Naive thymus-derived CD4-positive, alpha-beta T cell (primary cell): ENCODE measurements at regions not wholly inside any gene's neighbourhood (a gene's known extent, or its start where the extent isn't known, plus 50 kb on each side); places are given as distances from the start of the nearest gene placed in this dataset.

Source experiments
- ATAC-seq: fragments of 150-1000 bp; cut with Tn5 transposase; 2 replicates; pipeline ENCODE4 v1.10.0; 2021; ENCODE audit warnings: mild to moderate bottlenecking, moderate library complexity
- CTCF ChIA-PET: fragments of 350-600 bp; sonication (Branson Sonifier 250); formaldehyde crosslinking; loops from one replicate; lab custom pipeline; 2021; ENCODE audit warnings: antibody characterized with exemption; lab: Charles Lee
- POLR2A ChIA-PET: fragments of 350-600 bp; sonication (Branson Sonifier 250); formaldehyde crosslinking; loops from one replicate; lab custom pipeline; 2021; ENCODE audit warnings: antibody characterized with exemption, inconsistent platforms; lab: Charles Lee
- DNase-seq, 9 donors: peaks; one replicate each; pipeline versions ENCODE4 v3.0.0 to v3.0.0-alpha.2; 2020 to 2022; ENCODE audit warnings: mixed read lengths in 1 of 9
- H3K27ac ChIP-seq: one replicate; pipeline ENCODE4 v1.7.0; 2013; ENCODE audit warnings: mild to moderate bottlenecking, low read depth, low read length, moderate library complexity
- H3K27me3 ChIP-seq, 2 donors: one replicate each; pipeline ENCODE4 v1.7.0; 2013; ENCODE audit warnings: low read length in 2 of 2, mild to moderate bottlenecking in 2 of 2, moderate library complexity in 2 of 2; ENCODE audit not compliant: control insufficient read depth in 2 of 2, insufficient read depth in 2 of 2
- H3K36me3 ChIP-seq, 3 experiments: 1 replicate in 2 of 3; 2 replicates in 1 of 3; pipeline ENCODE4 v1.7.0; 2013; ENCODE audit warnings: low read length in 3 of 3, mild to moderate bottlenecking in 3 of 3, moderate library complexity in 1 of 3; ENCODE audit not compliant: insufficient read depth in 3 of 3, control insufficient read depth in 2 of 3
- H3K4me1 ChIP-seq, 2 donors: one replicate each; pipeline ENCODE4 v1.7.0; 2013; ENCODE audit warnings: low read length in 2 of 2, mild to moderate bottlenecking in 2 of 2, moderate library complexity in 1 of 2; ENCODE audit not compliant: control insufficient read depth in 2 of 2, insufficient read depth in 2 of 2
- H3K4me3 ChIP-seq: 2 replicates; pipeline ENCODE4 v1.7.0; 2013; ENCODE audit warnings: mild to moderate bottlenecking, low read length
- H3K9me3 ChIP-seq, 3 experiments: 1 replicate in 2 of 3; 2 replicates in 1 of 3; pipeline ENCODE4 v1.7.0; 2013; ENCODE audit warnings: low read length in 3 of 3; ENCODE audit not compliant: control insufficient read depth in 2 of 3
- H3K27ac Mint-ChIP-seq, 9 donors: one replicate each; pipeline ENCODE4 v1.8.0; 2020 to 2022; ENCODE audit warnings: mixed read lengths in 9 of 9, mild to moderate bottlenecking in 8 of 9, moderate library complexity in 5 of 9, inconsistent platforms in 2 of 9
- H3K27me3 Mint-ChIP-seq, 5 donors: one replicate each; pipeline ENCODE4 v1.8.0; 2021 to 2022; ENCODE audit warnings: mixed read lengths in 5 of 5, mild to moderate bottlenecking in 1 of 5
- H3K36me3 Mint-ChIP-seq, 5 donors: one replicate each; pipeline ENCODE4 v1.8.0; 2020 to 2022; ENCODE audit warnings: mixed read lengths in 5 of 5, mild to moderate bottlenecking in 3 of 5, inconsistent platforms in 1 of 5
- H3K4me1 Mint-ChIP-seq, 7 donors: one replicate each; pipeline ENCODE4 v1.8.0; 2020 to 2022; ENCODE audit warnings: mixed read lengths in 7 of 7, mild to moderate bottlenecking in 3 of 7, inconsistent platforms in 1 of 7
- H3K4me3 Mint-ChIP-seq, 10 donors: one replicate each; pipeline ENCODE4 v1.8.0; 2020 to 2022; ENCODE audit warnings: mild to moderate bottlenecking in 10 of 10, mixed read lengths in 10 of 10, moderate library complexity in 6 of 10, inconsistent platforms in 2 of 10
- H3K9me3 Mint-ChIP-seq, 11 donors: one replicate each; pipeline ENCODE4 v1.8.0; 2020 to 2022; ENCODE audit warnings: mixed read lengths in 11 of 11, mild to moderate bottlenecking in 4 of 11, inconsistent platforms in 1 of 11, moderate library complexity in 1 of 11
- intact Hi-C, 2 donors: fragments of 100-400 bp; cut with micrococcal nuclease; formaldehyde crosslinking; loops; one replicate each; pipeline ENCODE4 v1.15.1; 2023

- Histone ChIP-seq H3K4me1 (no peaks in the 10 kb centered on the region), H3K27me3 (no peaks in the 10 kb centered on the region), H3K9me3 (no peaks in the 10 kb centered on the region), H3K36me3 (no peaks in the 10 kb centered on the region), H3K4me3 (no peak overlapping the region), H3K27ac (no peak overlapping the region)
- Mint-ChIP-seq H3K36me3 (peaks cover 0 to 6% (median 0%) of the 10 kb centered on the region in 5 donors), H3K27ac (no peak overlapping the region), H3K9me3 (peaks cover 3 to 36% (median 21%) of the 10 kb centered on the region in 11 donors), H3K4me1 (no peaks in the 10 kb centered on the region), H3K27me3 (no peaks in the 10 kb centered on the region), H3K4me3 (no peak overlapping the region)
- ATAC-seq (no peak), DNase-seq (no peak)
- ChIA-PET CTCF (no interaction called here), POLR2A (no interaction called here)
- intact Hi-C loops = no loop called here
Measured at GRCh38 chr4:135073389-135073788, 871.8 kb upstream of the PABPC4L start.

GRCh38 chr4:135072553-135072952 is 871.0 kb upstream of the PABPC4L start:
- no peaks in the 10 kb centered on the region for H3K4me1 ChIP-seq
- no peaks in the 10 kb centered on the region for H3K9me3 ChIP-seq
- POLR2A ChIA-PET = no interaction called here
- Mint-ChIP-seq H3K9me3 (peaks cover 3 to 28% (median 12%) of the 10 kb centered on the region in 11 donors), H3K4me1 (no peaks in the 10 kb centered on the region), H3K36me3 (peaks cover 0 to 2% (median 0%) of the 10 kb centered on the region in 5 donors), H3K4me3 (no peak overlapping the region), H3K27ac (no peak overlapping the region), H3K27me3 (no peaks in the 10 kb centered on the region)
- CTCF ChIA-PET = no interaction called here
- H3K36me3 ChIP-seq = no peaks in the 10 kb centered on the region
- no peak overlapping the region for H3K27ac ChIP-seq
- ATAC-seq (no peak), DNase-seq (no peak)
- intact Hi-C loops = no loop called here
- H3K27me3 ChIP-seq = no peaks in the 10 kb centered on the region
- H3K4me3 ChIP-seq = no peak overlapping the region

- H3K27ac Mint-ChIP-seq = no peak overlapping the region
- H3K9me3 ChIP-seq = no peaks in the 10 kb centered on the region
- intact Hi-C loops = no loop called here
- POLR2A ChIA-PET = no interaction called here
- CTCF ChIA-PET = no interaction called here
- no peaks in the 10 kb centered on the region for H3K36me3 ChIP-seq
- H3K27ac ChIP-seq = no peak overlapping the region
- DNase-seq = no peak
- H3K27me3 ChIP-seq = no peaks in the 10 kb centered on the region
- no peak for ATAC-seq
- H3K4me1 Mint-ChIP-seq = no peaks in the 10 kb centered on the region
- no peak overlapping the region for H3K4me3 ChIP-seq
- H3K36me3 Mint-ChIP-seq = no peaks in the 10 kb centered on the region
- H3K4me1 ChIP-seq = no peaks in the 10 kb centered on the region
- H3K4me3 Mint-ChIP-seq = no peak overlapping the region
- H3K9me3 Mint-ChIP-seq = peaks cover 0 to 26% (median 4%) of the 10 kb centered on the region in 11 donors
- H3K27me3 Mint-ChIP-seq = no peaks in the 10 kb centered on the region
Measured at GRCh38 chr4:135065366-135065765, 863.8 kb upstream of the PABPC4L start.

GRCh38 chr4:135050086-135050717 is 848.6 kb upstream of the PABPC4L start:
- no peaks in the 10 kb centered on the region for H3K4me1 ChIP-seq
- Mint-ChIP-seq H3K9me3 (peaks cover 0 to 4% (median 0%) of the 10 kb centered on the region in 11 donors), H3K4me3 (no peak overlapping the region), H3K27me3 (no peaks in the 10 kb centered on the region), H3K36me3 (no peaks in the 10 kb centered on the region), H3K27ac (no peak overlapping the region), H3K4me1 (no peaks in the 10 kb centered on the region)
- H3K27ac ChIP-seq = no peak overlapping the region
- intact Hi-C loops = no loop called here
- no peaks in the 10 kb centered on the region for H3K27me3 ChIP-seq
- H3K36me3 ChIP-seq = no peaks in the 10 kb centered on the region
- H3K9me3 ChIP-seq = peaks cover 0 to 5% (median 0%) of the 10 kb centered on the region in 3 experiments
- ChIA-PET CTCF (no interaction called here), POLR2A (no interaction called here)
- ATAC-seq = no peak
- no peak for DNase-seq
- H3K4me3 ChIP-seq = no peak overlapping the region

GRCh38 chr4:135032670-135033069 is 831.1 kb upstream of the PABPC4L start:
- H3K9me3 ChIP-seq = no peaks in the 10 kb centered on the region
- no peak overlapping the region for H3K4me3 ChIP-seq
- Mint-ChIP-seq H3K27me3 (no peaks in the 10 kb centered on the region), H3K27ac (no peak overlapping the region), H3K9me3 (peaks cover 0 to 9% (median 0%) of the 10 kb centered on the region in 11 donors), H3K4me3 (no peak overlapping the region), H3K36me3 (no peaks in the 10 kb centered on the region), H3K4me1 (no peaks in the 10 kb centered on the region)
- H3K36me3 ChIP-seq = no peaks in the 10 kb centered on the region
- POLR2A ChIA-PET = no interaction called here
- no peaks in the 10 kb centered on the region for H3K4me1 ChIP-seq
- no peaks in the 10 kb centered on the region for H3K27me3 ChIP-seq
- H3K27ac ChIP-seq = no peak overlapping the region
- intact Hi-C loops = no loop called here
- DNase-seq (no peak), ATAC-seq (no peak)
- CTCF ChIA-PET = no interaction called here

GRCh38 chr4:135015771-135016170 is 814.2 kb upstream of the PABPC4L start:
- no peaks in the 10 kb centered on the region for H3K27me3 ChIP-seq
- POLR2A ChIA-PET = no interaction called here

GRCh38 chr4:135007400-135007799 is 805.8 kb upstream of the PABPC4L start:
- intact Hi-C loops = no loop called here
- no peak for DNase-seq
- no peak overlapping the region for H3K4me3 ChIP-seq
- no peaks in the 10 kb centered on the region for H3K36me3 ChIP-seq
- Mint-ChIP-seq H3K27me3 (no peaks in the 10 kb centered on the region), H3K4me3 (no peak overlapping the region), H3K36me3 (no peaks in the 10 kb centered on the region), H3K27ac (no peak overlapping the region), H3K9me3 (peaks cover 0 to 17% (median 0%) of the 10 kb centered on the region in 11 donors), H3K4me1 (no peaks in the 10 kb centered on the region)
- no peaks in the 10 kb centered on the region for H3K27me3 ChIP-seq
- no peaks in the 10 kb centered on the region for H3K9me3 ChIP-seq
- no peaks in the 10 kb centered on the region for H3K4me1 ChIP-seq
- H3K27ac ChIP-seq = no peak overlapping the region
- ChIA-PET POLR2A (no interaction called here), CTCF (no interaction called here)
- no peak for ATAC-seq

More at GRCh38 chr4:135015771-135016170, 814.2 kb upstream of the PABPC4L start:
- H3K36me3 Mint-ChIP-seq = no peaks in the 10 kb centered on the region
- CTCF ChIA-PET = no interaction called here
- H3K27ac ChIP-seq = no peak overlapping the region
- DNase-seq (no peak), ATAC-seq (no peak)
- H3K27ac Mint-ChIP-seq = no peak overlapping the region
- H3K9me3 ChIP-seq = no peaks in the 10 kb centered on the region
- H3K4me3 Mint-ChIP-seq = no peak overlapping the region
- H3K4me3 ChIP-seq = no peak overlapping the region
- H3K4me1 ChIP-seq = no peaks in the 10 kb centered on the region
- no peaks in the 10 kb centered on the region for H3K36me3 ChIP-seq
- H3K27me3 Mint-ChIP-seq = no peaks in the 10 kb centered on the region
- intact Hi-C loops = no loop called here
- H3K4me1 Mint-ChIP-seq = no peaks in the 10 kb centered on the region
- peaks cover 0 to 13% (median 8%) of the 10 kb centered on the region in 11 donors for H3K9me3 Mint-ChIP-seq
